Esophagus muscularis mucosa (tissue), 4 donors: ENCODE measurements at regions not wholly inside any gene's neighbourhood (a gene's known extent, or its start where the extent isn't known, plus 50 kb on each side); places are given as distances from the start of the nearest gene placed in this dataset.

Experiments used
- DNase-seq: peaks from one replicate; pipeline ENCODE4 v3.0.0-alpha.2; 2017; ENCODE audit errors: extremely low spot score
- H3K27ac ChIP-seq, 4 donors: fragments of 200-600 bp; sonication (generic); replicated peaks in 1 of 4; 1 replicate in 3 of 4; 2 replicates in 1 of 4; pipeline ENCODE4 v1.5.1; 2016 to 2019; ENCODE audit warnings: mild to moderate bottlenecking in 1 of 4
- H3K27me3 ChIP-seq, 4 donors: fragments of 200-600 bp; sonication (generic); one replicate each; pipeline versions ENCODE4 v1.5.1 to v1.6.0; 2016 to 2019
- H3K36me3 ChIP-seq, 4 donors: fragments of 200-600 bp; sonication (generic); one replicate each; pipeline ENCODE4 v1.5.1; 2016 to 2019
- H3K4me1 ChIP-seq, 4 donors: fragments of 200-600 bp; sonication (generic); one replicate each; pipeline ENCODE4 v1.5.1; 2016 to 2019
- H3K4me3 ChIP-seq, 4 donors: fragments of 200-600 bp; sonication (generic); 1 replicate in 2 of 4; 2 replicates in 2 of 4; pipeline ENCODE4 v1.5.1; 2016 to 2019; ENCODE audit warnings: mild to moderate bottlenecking in 4 of 4, moderate library complexity in 1 of 4
- H3K9me3 ChIP-seq, 4 donors: fragments of 200-600 bp; sonication (generic); 1 replicate in 3 of 4; 2 replicates in 1 of 4; pipeline ENCODE4 v1.5.1; 2016 to 2019
- EP300 ChIP-seq: sonication (generic); formaldehyde crosslinking; IDR thresholded peaks from one replicate; pipeline ENCODE4 v1.6.1; 2017; ENCODE audit warnings: antibody characterized with exemption
- POLR2A ChIP-seq: fragments of 450-650 bp; IDR thresholded peaks from one replicate; pipeline ENCODE4 v1.6.1; 2017; ENCODE audit warnings: antibody characterized with exemption, moderate library complexity, mild to moderate bottlenecking, low read depth
- POLR2AphosphoS5 ChIP-seq, 2 donors: sonication (generic); formaldehyde crosslinking; IDR thresholded peaks; one replicate each; pipeline ENCODE4 v1.6.1; 2017; ENCODE audit warnings: antibody characterized with exemption in 2 of 2
- WGBS: methylation state at CpG from one replicate; pipeline ENCODE4 v1.1.5; 2018; 5-methylcytosine and 5-hydroxymethylcytosine counted together
- intact Hi-C: fragments of 100-400 bp; cut with DNase I; formaldehyde crosslinking; loops from one replicate; pipeline ENCODE4 v1.15.1; 2023
- TF ChIP-seq, protein P1 (sequence below), 3 experiments: fragments of 200-600 bp in 2 of 3; fragments of 450-650 bp in 1 of 3; sonication (generic) in 2 of 3; IDR thresholded peaks; one replicate each; pipeline ENCODE4 v1.5.1; 2017 to 2019; ENCODE audit warnings: antibody characterized with exemption in 3 of 3, mild to moderate bottlenecking in 2 of 3, moderate library complexity in 1 of 3

DNA sequence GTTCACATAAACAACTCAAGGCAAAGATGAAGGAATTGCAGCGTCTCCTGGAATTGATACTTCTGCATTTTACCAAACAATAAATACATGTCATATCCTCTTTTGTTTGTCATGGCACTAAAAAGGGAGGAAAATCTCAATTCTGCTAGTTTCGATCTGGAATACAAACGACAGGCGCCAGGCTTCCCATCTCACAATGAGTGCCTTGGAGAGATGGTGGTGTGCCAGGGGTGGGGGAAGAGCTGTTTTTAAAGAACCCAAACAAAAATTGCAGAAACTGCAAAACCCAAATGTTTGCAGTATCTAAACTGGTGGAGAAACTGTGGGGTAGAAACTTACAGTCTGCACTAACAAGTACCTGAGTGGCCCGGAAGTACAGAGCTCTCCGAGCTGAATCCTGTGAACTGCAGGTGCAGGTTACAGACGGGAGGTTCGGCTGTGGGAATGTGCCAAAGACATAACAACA lies 53.0 kb upstream of the KLF3 start:
- Histone ChIP-seq H3K27me3 (no peaks in the 10 kb centered on the region), H3K4me1 (peaks cover 14 to 26% (median 22%) of the 10 kb centered on the region in 4 donors), H3K4me3 (no peak overlapping the region), H3K36me3 (no peaks in the 10 kb centered on the region), H3K9me3 (no peaks in the 10 kb centered on the region), H3K27ac (peak overlapping the region in 1 of 4 donors; percentile 3)
- TF ChIP-seq, protein P1, sequence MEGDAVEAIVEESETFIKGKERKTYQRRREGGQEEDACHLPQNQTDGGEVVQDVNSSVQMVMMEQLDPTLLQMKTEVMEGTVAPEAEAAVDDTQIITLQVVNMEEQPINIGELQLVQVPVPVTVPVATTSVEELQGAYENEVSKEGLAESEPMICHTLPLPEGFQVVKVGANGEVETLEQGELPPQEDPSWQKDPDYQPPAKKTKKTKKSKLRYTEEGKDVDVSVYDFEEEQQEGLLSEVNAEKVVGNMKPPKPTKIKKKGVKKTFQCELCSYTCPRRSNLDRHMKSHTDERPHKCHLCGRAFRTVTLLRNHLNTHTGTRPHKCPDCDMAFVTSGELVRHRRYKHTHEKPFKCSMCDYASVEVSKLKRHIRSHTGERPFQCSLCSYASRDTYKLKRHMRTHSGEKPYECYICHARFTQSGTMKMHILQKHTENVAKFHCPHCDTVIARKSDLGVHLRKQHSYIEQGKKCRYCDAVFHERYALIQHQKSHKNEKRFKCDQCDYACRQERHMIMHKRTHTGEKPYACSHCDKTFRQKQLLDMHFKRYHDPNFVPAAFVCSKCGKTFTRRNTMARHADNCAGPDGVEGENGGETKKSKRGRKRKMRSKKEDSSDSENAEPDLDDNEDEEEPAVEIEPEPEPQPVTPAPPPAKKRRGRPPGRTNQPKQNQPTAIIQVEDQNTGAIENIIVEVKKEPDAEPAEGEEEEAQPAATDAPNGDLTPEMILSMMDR (IDR thresholded peaks at IDR 0.05) = no peak
- no peak for TF ChIP-seq POLR2A
- TF ChIP-seq EP300 = no peak
- no peak for TF ChIP-seq POLR2AphosphoS5 (IDR thresholded peaks at IDR 0.05)
- no peak for DNase-seq
- intact Hi-C loops = no loop called here
- WGBS = 71% methylated on average over 8 of the region's 8 CpGs

GRCh38 chr4:38611676-38612075 lies 52.3 kb upstream of the KLF3 start:
- no peak overlapping the region for H3K27ac ChIP-seq
- DNase-seq = no peak
- no peak overlapping the region for H3K4me3 ChIP-seq
- H3K9me3 ChIP-seq = no peaks in the 10 kb centered on the region
- TF ChIP-seq, protein P1 (IDR thresholded peaks at IDR 0.05) = no peak
- TF ChIP-seq POLR2A (no peak), EP300 (no peak), POLR2AphosphoS5 (IDR thresholded peaks at IDR 0.05) (no peak)
- 88% methylated on average over 3 of the region's 3 CpGs for WGBS
- intact Hi-C loops = no loop called here
- no peaks in the 10 kb centered on the region for H3K27me3 ChIP-seq
- peaks cover 14 to 22% (median 20%) of the 10 kb centered on the region in 4 donors for H3K4me1 ChIP-seq
- no peaks in the 10 kb centered on the region for H3K36me3 ChIP-seq

GRCh38 chr4:38612646-38613414 lies 51.2 kb upstream of the KLF3 start:
- no peak for TF ChIP-seq POLR2A
- no peak for TF ChIP-seq POLR2AphosphoS5 (IDR thresholded peaks at IDR 0.05)
- TF ChIP-seq, protein P1 (IDR thresholded peaks at IDR 0.05) = no peak
- TF ChIP-seq EP300 = no peak
- intact Hi-C loops = no loop called here
- Histone ChIP-seq H3K27me3 (no peaks in the 10 kb centered on the region), H3K36me3 (no peaks in the 10 kb centered on the region), H3K4me3 (no peak overlapping the region), H3K4me1 (peaks cover 14 to 22% (median 20%) of the 10 kb centered on the region in 4 donors), H3K9me3 (no peaks in the 10 kb centered on the region), H3K27ac (peak overlapping the region in 1 of 4 donors; percentile 2)
- peak; percentile 34 for DNase-seq
- WGBS = 62% methylated on average over 6 of the region's 6 CpGs
